Panc1 (cell line): ENCODE measurements at regions not wholly inside any gene's neighbourhood (a gene's known extent, or its start where the extent isn't known, plus 50 kb on each side); places are given as distances from the start of the nearest gene placed in this dataset.

Experiments used
- CTCF ChIP-seq: fragments of 450-650 bp; IDR thresholded peaks from 2 replicates; pipeline ENCODE4 v1.5.1; 2017; ENCODE audit warnings: mild to moderate bottlenecking
- POLR2AphosphoS5 ChIP-seq: IDR thresholded peaks from 2 replicates; pipeline ENCODE4 v1.6.1; 2012; ENCODE audit warnings: mild to moderate bottlenecking, low read depth, low read length, moderate library complexity
- SIN3A ChIP-seq: IDR thresholded peaks from 2 replicates; pipeline ENCODE4 v1.6.1; 2012; ENCODE audit warnings: low read depth, mild to moderate bottlenecking, low read length, moderate library complexity, borderline replicate concordance; ENCODE audit not compliant: insufficient read depth
- TF ChIP-seq, protein P1 (sequence below), 2 experiments: IDR thresholded peaks; 2 replicates each; pipeline ENCODE4 v1.6.1; 2011 to 2012; ENCODE audit warnings: low read depth in 2 of 2, control low read depth in 1 of 2, low read length in 1 of 2, mild to moderate bottlenecking in 1 of 2, moderate library complexity in 1 of 2; ENCODE audit not compliant: insufficient read depth in 1 of 2

GRCh38 chr10:44566786-44567185 is 181.9 kb upstream of the CXCL12 start:
- TF ChIP-seq CTCF (no peak), SIN3A (no peak), POLR2AphosphoS5 (no peak)
- TF ChIP-seq, protein P1, sequence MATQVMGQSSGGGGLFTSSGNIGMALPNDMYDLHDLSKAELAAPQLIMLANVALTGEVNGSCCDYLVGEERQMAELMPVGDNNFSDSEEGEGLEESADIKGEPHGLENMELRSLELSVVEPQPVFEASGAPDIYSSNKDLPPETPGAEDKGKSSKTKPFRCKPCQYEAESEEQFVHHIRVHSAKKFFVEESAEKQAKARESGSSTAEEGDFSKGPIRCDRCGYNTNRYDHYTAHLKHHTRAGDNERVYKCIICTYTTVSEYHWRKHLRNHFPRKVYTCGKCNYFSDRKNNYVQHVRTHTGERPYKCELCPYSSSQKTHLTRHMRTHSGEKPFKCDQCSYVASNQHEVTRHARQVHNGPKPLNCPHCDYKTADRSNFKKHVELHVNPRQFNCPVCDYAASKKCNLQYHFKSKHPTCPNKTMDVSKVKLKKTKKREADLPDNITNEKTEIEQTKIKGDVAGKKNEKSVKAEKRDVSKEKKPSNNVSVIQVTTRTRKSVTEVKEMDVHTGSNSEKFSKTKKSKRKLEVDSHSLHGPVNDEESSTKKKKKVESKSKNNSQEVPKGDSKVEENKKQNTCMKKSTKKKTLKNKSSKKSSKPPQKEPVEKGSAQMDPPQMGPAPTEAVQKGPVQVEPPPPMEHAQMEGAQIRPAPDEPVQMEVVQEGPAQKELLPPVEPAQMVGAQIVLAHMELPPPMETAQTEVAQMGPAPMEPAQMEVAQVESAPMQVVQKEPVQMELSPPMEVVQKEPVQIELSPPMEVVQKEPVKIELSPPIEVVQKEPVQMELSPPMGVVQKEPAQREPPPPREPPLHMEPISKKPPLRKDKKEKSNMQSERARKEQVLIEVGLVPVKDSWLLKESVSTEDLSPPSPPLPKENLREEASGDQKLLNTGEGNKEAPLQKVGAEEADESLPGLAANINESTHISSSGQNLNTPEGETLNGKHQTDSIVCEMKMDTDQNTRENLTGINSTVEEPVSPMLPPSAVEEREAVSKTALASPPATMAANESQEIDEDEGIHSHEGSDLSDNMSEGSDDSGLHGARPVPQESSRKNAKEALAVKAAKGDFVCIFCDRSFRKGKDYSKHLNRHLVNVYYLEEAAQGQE (IDR thresholded peaks at IDR 0.05; ENCODE audit: insufficient read depth in 1 of 2, low read depth in 2 of 2, low read length in 1 of 2): no peak
